SW 1271 (cell line): ENCODE measurements at regions not wholly inside any gene's neighbourhood (a gene's known extent, or its start where the extent isn't known, plus 50 kb on each side); places are given as distances from the start of the nearest gene placed in this dataset.

Source experiments
- DNase-seq, 2 experiments: peaks; one replicate each; lab custom pipeline; 2025; lab: John Stamatoyannopoulos, UW

DNA sequence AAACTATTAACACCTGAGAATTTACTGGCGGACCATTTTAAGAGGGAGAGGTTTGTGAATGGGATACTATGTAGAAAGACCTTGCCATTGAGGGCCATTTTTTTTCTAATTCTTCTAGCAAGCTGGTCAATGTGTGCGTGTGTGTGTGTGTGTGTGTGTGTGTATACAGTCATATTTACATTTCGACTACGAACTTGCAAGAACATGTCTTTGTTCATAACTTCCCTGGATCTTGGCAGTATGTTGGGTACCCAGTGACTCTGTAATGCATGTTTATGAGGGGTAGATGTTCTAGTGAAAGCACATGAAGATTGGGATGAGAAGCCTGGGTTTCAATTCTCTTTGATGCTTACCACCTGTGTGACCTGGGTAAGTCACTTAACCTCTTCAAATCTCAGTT lies 133.6 kb downstream of the UBE2E3 start:
- no peak for DNase-seq

- no peak for DNase-seq
These were observed 135.9 kb downstream of the UBE2E3 start for GRCh38 chr2:181116261-181116660.

GRCh38 chr2:181117206-181117925 lies 137.0 kb downstream of the UBE2E3 start:
- no peak for DNase-seq

GRCh38 chr2:181120625-181121024 lies 140.2 kb downstream of the UBE2E3 start:
- DNase-seq, result no peak

- no peak for DNase-seq
These were observed 141.6 kb downstream of the UBE2E3 start for GRCh38 chr2:181121996-181122395.

- DNase-seq, result no peak
These were observed 142.2 kb downstream of the UBE2E3 start for GRCh38 chr2:181122601-181123000.

DNA sequence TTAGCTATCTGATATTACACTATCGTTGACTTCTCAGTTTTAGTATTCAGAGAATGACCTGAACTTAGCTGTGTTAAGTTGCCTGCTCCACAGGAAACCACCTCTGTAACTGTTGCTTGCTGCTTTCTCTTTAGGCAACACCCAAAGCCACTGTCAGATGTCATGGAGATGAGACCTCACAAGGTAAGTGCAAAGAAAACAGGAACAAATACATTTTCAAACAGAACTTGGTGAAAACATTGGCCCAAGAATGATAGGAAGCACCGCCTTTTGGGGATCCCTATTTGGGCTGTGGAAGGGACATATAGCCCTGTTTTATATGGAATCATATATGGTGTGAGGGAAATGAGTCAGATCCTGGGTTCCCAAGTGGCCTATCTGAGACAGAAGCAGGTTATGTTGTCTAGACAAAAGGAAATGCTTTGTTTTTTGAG lies 143.4 kb downstream of the UBE2E3 start:
- DNase-seq, result peak; percentile 16 to 84

- DNase-seq, result no peak
These were observed 144.1 kb downstream of the UBE2E3 start for GRCh38 chr2:181124497-181124896.

GRCh38 chr2:181125359-181125758 lies 145.0 kb downstream of the UBE2E3 start:
- DNase-seq, result no peak

DNA sequence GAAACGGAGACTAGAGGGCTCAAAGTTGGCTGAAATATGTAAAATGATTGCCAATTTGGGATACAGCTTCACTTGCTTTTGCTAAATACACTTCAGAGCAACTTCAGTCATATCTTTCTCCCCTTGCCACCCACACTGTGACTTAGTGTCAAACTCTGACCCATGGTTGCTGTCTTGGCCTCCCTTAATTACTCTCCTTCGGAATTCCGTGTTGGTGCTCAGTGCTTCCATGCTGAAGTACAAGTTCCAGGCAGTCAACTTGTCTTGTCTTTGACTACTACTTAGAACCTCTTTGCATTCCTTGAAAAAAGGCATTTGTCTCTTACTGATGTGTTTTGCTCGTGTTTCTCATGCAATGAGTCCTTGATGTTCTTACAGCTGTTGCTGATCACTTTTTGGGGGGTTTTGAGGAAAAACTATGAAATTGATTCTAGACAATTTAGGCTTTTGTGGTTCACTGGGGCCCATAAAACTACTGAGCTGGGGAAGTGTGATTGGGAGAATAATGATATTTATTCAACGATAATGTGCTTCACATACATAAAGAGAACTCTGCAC lies 146.0 kb downstream of the UBE2E3 start:
- no peak for DNase-seq

- no peak for DNase-seq
These were observed 147.8 kb downstream of the UBE2E3 start for GRCh38 chr2:181128199-181128598.

DNA sequence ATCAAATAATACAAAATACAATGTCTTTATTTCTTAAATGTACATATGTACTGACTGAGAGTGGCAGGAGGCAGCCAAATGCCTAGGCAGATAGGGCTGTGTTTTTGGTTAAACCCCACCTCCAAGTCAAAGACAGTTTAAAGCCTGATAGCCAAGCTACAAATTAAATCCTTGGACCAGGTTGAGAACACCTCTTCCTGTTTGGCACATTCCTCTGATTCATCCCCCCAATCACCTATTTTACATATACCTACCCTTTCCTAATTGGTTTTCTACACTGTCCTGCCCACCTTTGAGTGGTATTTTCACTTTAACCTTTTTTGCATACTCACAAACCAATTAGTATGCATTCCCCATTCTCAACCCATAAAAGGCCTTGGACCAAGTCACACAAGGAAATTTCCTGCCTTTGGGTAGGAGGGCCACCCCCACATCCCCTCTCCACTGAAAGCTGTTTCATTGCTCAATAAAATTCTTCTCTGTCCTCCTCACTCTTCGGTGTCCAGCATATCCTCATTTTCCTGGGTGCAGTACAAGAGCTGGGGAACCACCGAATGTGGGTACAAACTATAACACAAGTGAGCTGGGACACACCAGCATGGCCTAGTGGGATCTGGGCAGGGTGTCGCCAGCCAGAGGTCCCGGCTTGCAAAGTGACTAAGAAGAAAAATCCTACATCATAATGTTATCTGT lies 149.1 kb downstream of the UBE2E3 start:
- DNase-seq, result no peak

- DNase-seq, result no peak
These were observed 150.3 kb downstream of the UBE2E3 start for GRCh38 chr2:181130686-181131085.

DNA sequence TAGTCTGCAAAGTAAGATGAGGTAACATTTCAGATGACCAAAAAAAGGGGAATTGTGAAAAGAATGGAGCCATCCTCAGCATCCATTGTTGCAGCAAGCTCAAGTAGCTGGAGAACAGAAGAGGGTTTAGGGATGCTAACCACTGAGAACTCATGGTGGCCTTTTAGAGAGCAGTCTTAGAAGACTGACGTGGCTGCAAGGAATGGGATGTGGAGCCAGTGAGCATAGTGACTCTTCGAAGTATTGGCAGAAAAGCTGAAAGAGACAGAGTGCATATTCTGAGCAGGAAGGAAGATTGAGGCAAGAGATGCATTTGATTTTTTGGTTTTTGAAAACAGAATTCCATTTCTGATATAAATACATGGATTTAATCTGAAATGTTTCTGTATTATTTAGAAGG lies 151.2 kb downstream of the UBE2E3 start:
- DNase-seq, result no peak

GRCh38 chr2:181138816-181139215 lies 158.4 kb downstream of the UBE2E3 start:
- DNase-seq, result no peak

DNA sequence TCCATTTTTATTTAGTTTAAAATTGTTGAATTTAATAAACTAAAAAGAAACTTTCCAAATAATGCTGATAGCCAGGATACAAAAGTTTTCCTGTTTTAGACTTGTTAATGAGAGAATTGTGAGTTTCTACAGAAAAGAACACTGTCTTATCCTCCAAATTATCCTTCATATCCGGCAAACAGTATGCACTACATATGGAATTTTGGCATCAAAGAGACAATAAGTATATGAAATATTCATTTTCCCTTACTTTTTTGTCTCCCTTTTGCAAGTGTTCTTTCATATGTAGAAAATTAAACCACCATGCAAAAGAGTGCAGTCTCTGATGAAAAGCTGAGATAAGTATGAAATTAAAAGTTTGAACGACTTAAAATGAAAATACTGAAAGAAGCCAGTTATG lies 159.4 kb downstream of the UBE2E3 start:
- no peak for DNase-seq

- no peak for DNase-seq
These were observed 160.0 kb downstream of the UBE2E3 start for GRCh38 chr2:181140414-181140813.

GRCh38 chr2:181140928-181141327 lies 160.5 kb downstream of the UBE2E3 start:
- no peak for DNase-seq

GRCh38 chr2:181141676-181142075 lies 161.3 kb downstream of the UBE2E3 start:
- DNase-seq, result no peak

DNA sequence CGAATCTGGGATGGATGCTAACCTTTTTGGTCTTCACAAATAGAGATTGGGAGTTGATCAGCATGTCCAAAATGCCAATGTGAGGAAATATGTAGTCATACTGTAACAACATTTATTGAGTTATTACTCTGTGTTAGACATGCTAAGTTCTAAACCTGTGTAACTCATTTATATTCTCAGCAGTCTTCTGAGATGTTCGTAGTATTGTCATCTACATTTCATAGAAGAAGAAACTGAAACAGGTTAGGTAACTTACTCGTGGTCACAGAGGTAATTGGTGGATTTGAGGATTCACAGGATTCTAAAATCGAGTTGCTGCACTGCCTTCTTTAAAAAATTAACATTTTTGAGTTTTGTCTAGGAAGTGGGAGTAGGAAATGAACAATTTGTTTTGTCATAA lies 162.1 kb downstream of the UBE2E3 start:
- DNase-seq, result no peak

DNA sequence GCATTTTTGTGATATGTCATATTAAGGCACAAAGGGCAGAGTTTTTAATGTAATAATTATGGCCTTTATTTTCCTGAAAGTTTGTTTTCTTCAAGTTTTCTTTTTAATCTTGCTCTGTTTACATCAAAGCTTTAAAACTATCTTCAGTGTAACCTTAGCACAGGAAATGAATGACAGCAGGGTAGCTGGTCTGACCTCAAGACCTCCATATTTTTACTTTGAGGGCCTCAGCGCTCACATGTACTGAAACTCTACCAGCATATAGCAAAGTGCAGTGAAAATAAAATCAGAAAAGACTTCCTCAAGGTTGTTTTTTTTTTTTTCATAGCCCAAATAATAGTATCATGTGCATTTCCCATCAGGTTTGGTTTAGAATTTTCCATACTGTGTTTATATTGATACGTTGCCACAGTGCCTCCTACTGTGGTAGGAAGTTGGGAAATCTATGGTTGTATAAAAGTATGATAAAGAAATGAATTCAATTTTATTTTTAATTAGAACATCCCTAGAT lies 163.4 kb downstream of the UBE2E3 start:
- DNase-seq, result no peak

DNA sequence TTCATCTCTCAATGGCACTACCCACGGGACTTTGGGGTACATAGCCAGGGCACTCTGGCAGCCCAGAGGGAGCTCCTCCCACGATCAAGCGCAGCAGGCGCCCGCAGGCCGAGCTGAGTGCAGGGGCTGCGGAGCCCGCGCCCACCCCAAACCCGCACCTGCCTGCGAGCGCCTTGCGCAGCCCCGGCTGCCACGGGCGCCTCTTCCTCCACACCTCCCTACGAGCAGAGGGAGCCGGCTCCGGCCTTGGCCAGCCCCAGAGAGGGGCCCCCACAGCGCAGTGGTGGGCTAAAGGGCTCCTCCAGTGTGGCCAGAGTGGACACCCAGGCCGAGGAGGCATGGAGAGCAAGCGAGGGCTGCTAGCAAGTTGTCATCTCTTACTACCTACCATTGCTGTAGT lies 165.2 kb downstream of the UBE2E3 start:
- no peak for DNase-seq

DNA sequence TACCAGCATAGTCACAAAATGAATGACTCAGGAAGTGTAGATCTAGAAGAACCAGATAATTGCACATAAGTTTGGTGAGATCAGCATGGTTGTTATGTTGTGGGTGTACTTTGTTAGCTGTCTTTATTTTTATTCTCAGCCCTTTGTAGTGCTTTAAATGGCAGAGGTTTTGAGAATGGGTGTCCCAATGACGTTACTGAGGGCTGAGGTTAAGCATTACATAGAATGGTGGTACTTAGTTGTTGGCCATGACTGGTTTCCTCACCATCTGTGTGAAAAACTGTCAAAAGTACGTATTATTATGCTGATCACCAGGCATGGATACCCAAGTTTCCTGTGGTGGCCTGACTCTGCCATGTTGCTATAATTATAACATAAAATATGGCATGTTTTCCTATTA lies 165.8 kb downstream of the UBE2E3 start:
- DNase-seq, result no peak
